ENCODE measurements at regions not wholly inside any gene's neighbourhood (a gene's known extent, or its start where the extent isn't known, plus 50 kb on each side); places are given as distances from the start of the nearest gene placed in this dataset.

DNA sequence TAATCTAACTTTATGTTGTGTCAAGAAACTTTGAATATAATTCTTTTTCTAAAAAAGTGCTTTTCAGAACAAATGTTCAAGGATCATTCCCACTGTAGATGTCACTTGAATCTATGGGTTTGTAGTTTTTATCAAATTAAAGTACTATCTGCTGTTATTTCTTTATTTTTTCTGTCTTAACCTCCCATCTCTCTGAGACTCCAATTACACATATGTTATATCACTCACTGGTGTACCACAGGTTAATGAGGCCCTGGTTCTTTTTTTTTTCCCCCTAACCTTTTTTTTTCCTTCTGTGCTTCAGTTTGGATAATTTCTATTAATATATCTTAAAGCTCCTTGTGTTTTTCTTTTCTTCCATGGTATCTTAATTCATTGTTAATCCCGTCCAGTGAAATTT lies 279.9 kb upstream of the RGS6 start:
- H3K27ac ChIP-seq (ENCODE audit: insufficient read length, low read depth, low read length) = no peak overlapping the region
- Mint-ChIP-seq H3K4me1 (peaks cover 32 to 40% of the 10 kb centered on the region in 2 experiments), H3K27ac (no peak overlapping the region), H3K9me3 (peaks cover 14 to 15% of the 10 kb centered on the region in 2 experiments), H3K4me3 (no peak overlapping the region), H3K36me3 (ENCODE audit: insufficient read depth in 1 of 3, low read depth in 3 of 3) (peaks cover 20 to 31% (median 29%) of the 10 kb centered on the region in 3 experiments), H3K27me3 (ENCODE audit: low read depth) (no peaks in the 10 kb centered on the region)
- H3T11ph ChIP-seq (ENCODE audit: low read length) = no peak overlapping the region
- TF ChIP-seq CTCF (conservative IDR thresholded peaks at IDR 0.05) = no peak
- H3K4ac ChIP-seq (ENCODE audit: low read depth, low read length) = no peak overlapping the region
- no CpG with 5 or more reads among the region's 1 CpG for WGBS (ENCODE audit: extremely low coverage, insufficient read length, low lambda C conversion rate)
- H2BK120ac ChIP-seq (ENCODE audit: low read depth, low read length, poor library complexity, severe bottlenecking) = no peak overlapping the region
- H2AFZ ChIP-seq (ENCODE audit: low read length) = no peak overlapping the region
- H3K14ac ChIP-seq (ENCODE audit: insufficient read depth, low read length) = no peak overlapping the region
- H3K4me2 ChIP-seq (ENCODE audit: insufficient read depth, insufficient read length, low read length) = no peak overlapping the region
- no peak overlapping the region for H4K91ac ChIP-seq (ENCODE audit: insufficient read length, low read depth, low read length)
- no peak overlapping the region for H3K56ac ChIP-seq (ENCODE audit: insufficient read length, low read depth, low read length)
- H4K20me1 ChIP-seq (ENCODE audit: control insufficient read depth, insufficient read depth, insufficient read length) = no peaks in the 10 kb centered on the region
- no peaks in the 10 kb centered on the region for H3K79me2 ChIP-seq (ENCODE audit: insufficient read depth, low read length)
- H2BK12ac ChIP-seq (ENCODE audit: insufficient read length, low read depth, low read length) = no peak overlapping the region
- H3K27me3 ChIP-seq (ENCODE audit: insufficient read depth, low read length) = no peaks in the 10 kb centered on the region
- H2AK5ac ChIP-seq (ENCODE audit: insufficient read length, low read length) = no peak overlapping the region
- H4K8ac ChIP-seq (replicated peaks; ENCODE audit: insufficient read length, low read depth, low read length) = no peak overlapping the region
- no peak for DNase-seq
- peaks cover 3% of the 10 kb centered on the region for H3K4me1 ChIP-seq (ENCODE audit: insufficient read depth, low read length)
- no peak overlapping the region for H3K18ac ChIP-seq (ENCODE audit: insufficient read length, low read depth, low read length)
- no peak overlapping the region for H2BK5ac ChIP-seq (ENCODE audit: insufficient read length, low read length)
- no peak overlapping the region for H3K23ac ChIP-seq (ENCODE audit: insufficient read length, low read depth, low read length)
- H3K9ac ChIP-seq (ENCODE audit: extremely low read depth, insufficient read length, low read length) = no peak overlapping the region
- no peaks in the 10 kb centered on the region for H3K79me1 ChIP-seq (ENCODE audit: insufficient read depth, low read depth, low read length, poor library complexity, severe bottlenecking)
- H4K5ac ChIP-seq (ENCODE audit: insufficient read length, low read depth, low read length) = no peak overlapping the region
- no peak overlapping the region for H2BK20ac ChIP-seq (ENCODE audit: low read depth, low read length, poor library complexity, severe bottlenecking)
- H3K9me3 ChIP-seq (ENCODE audit: control insufficient read depth, low read depth, low read length) = peaks cover 5% of the 10 kb centered on the region
- no peak overlapping the region for H2BK15ac ChIP-seq (ENCODE audit: low read depth, low read length)
- H3K23me2 ChIP-seq (ENCODE audit: insufficient read length, low read depth, low read length, poor library complexity, severe bottlenecking) = no peaks in the 10 kb centered on the region
